KMS-11 (cell line): ENCODE measurements at regions not wholly inside any gene's neighbourhood (a gene's known extent, or its start where the extent isn't known, plus 50 kb on each side); places are given as distances from the start of the nearest gene placed in this dataset.

Experiments
- H2AFZ ChIP-seq: fragments of 200-600 bp; sonication (generic); 2 replicates; pipeline ENCODE4 v1.6.1; 2016; ENCODE audit warnings: antibody characterized with exemption, mixed run types, low read depth
- H3K27ac ChIP-seq: fragments of 200-600 bp; sonication (generic); 2 replicates; pipeline ENCODE4 v1.6.1; 2016; ENCODE audit warnings: mild to moderate bottlenecking, mixed run types
- H3K27me3 ChIP-seq: fragments of 200-600 bp; sonication (generic); 2 replicates; pipeline ENCODE4 v1.6.1; 2017; ENCODE audit warnings: mild to moderate bottlenecking, low read depth, mixed run types, moderate library complexity; ENCODE audit not compliant: insufficient read depth
- H3K36me3 ChIP-seq: fragments of 200-600 bp; sonication (generic); 2 replicates; pipeline ENCODE4 v1.6.1; 2017; ENCODE audit warnings: mild to moderate bottlenecking, mixed run types; ENCODE audit not compliant: insufficient read depth
- H3K4me1 ChIP-seq: fragments of 200-600 bp; sonication (generic); 2 replicates; pipeline ENCODE4 v1.6.1; 2016; ENCODE audit warnings: mild to moderate bottlenecking, low read depth, mixed run types; ENCODE audit not compliant: poor library complexity, severe bottlenecking
- H3K4me2 ChIP-seq: fragments of 200-600 bp; sonication (generic); 2 replicates; pipeline ENCODE4 v1.7.0; 2016; ENCODE audit warnings: mild to moderate bottlenecking, mixed run types
- H3K4me3 ChIP-seq: fragments of 200-600 bp; sonication (generic); IDR thresholded peaks from 2 replicates; pipeline ENCODE4 v1.6.1; 2017; ENCODE audit warnings: low read depth, low read length, mixed read lengths; ENCODE audit not compliant: insufficient read depth
- H3K79me2 ChIP-seq: fragments of 200-600 bp; sonication (generic); 2 replicates; pipeline ENCODE4 v1.6.1; 2016; ENCODE audit warnings: low read depth, mixed run types; ENCODE audit not compliant: insufficient read depth
- H3K9ac ChIP-seq: fragments of 200-600 bp; sonication (generic); 2 replicates; pipeline ENCODE4 v1.6.1; 2016; ENCODE audit warnings: mild to moderate bottlenecking, mixed run types
- H4K20me1 ChIP-seq: fragments of 200-600 bp; sonication (generic); 2 replicates; pipeline ENCODE4 v1.6.1; 2016; ENCODE audit warnings: mild to moderate bottlenecking, mixed run types; ENCODE audit not compliant: insufficient read depth
- TF ChIP-seq, protein P1 (sequence below): fragments of 200-600 bp; sonication (generic); conservative IDR thresholded peaks from 2 replicates; pipeline ENCODE4 v1.6.1; 2017; ENCODE audit warnings: low read depth, mild to moderate bottlenecking, antibody characterized with exemption, low read length, moderate library complexity, mixed read lengths

DNA sequence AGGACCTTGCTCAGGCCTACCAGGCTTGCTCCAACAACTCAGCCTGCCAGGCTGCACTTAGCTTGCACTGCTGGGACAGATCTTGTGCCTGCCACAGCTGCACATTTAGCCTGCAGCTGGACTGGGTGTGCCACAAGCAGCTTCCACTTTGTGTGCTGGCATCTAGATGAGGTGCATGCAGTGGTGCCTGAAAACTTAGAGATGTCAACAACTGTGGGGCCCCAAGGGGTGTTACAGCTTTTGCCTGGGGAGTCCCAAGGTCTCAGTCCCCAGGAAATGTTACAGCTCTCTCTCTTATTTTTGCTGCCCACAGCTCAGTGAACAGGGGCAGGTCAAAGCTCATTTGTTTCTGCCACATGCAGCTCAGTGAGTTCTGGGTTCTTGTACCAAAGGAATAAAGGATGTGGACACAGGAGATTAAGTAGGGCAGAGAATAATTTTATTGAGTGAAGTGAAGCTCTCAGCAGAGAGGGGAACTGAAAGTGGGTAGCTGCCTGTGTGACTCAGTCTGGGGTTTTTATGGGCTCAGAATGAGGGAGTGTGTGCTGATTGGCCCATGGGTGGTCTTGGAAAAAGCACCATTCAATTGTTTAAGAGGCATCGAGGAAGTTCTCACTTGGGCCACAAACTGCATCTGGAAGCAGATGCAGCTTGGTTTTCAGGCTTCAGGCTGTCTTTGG, 828.3 kb downstream of the TECRL start:
- no peaks in the 10 kb centered on the region for H3K27me3 ChIP-seq
- no peak overlapping the region for H3K4me3 ChIP-seq
- H3K4me1 ChIP-seq = no peaks in the 10 kb centered on the region
- H3K4me2 ChIP-seq = no peak overlapping the region
- no peaks in the 10 kb centered on the region for H3K79me2 ChIP-seq
- no peaks in the 10 kb centered on the region for H3K36me3 ChIP-seq
- no peak overlapping the region for H2AFZ ChIP-seq
- H3K9ac ChIP-seq = no peak overlapping the region
- no peaks in the 10 kb centered on the region for H4K20me1 ChIP-seq
- no peak overlapping the region for H3K27ac ChIP-seq
- TF ChIP-seq, protein P1, sequence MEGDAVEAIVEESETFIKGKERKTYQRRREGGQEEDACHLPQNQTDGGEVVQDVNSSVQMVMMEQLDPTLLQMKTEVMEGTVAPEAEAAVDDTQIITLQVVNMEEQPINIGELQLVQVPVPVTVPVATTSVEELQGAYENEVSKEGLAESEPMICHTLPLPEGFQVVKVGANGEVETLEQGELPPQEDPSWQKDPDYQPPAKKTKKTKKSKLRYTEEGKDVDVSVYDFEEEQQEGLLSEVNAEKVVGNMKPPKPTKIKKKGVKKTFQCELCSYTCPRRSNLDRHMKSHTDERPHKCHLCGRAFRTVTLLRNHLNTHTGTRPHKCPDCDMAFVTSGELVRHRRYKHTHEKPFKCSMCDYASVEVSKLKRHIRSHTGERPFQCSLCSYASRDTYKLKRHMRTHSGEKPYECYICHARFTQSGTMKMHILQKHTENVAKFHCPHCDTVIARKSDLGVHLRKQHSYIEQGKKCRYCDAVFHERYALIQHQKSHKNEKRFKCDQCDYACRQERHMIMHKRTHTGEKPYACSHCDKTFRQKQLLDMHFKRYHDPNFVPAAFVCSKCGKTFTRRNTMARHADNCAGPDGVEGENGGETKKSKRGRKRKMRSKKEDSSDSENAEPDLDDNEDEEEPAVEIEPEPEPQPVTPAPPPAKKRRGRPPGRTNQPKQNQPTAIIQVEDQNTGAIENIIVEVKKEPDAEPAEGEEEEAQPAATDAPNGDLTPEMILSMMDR = no peak

DNA sequence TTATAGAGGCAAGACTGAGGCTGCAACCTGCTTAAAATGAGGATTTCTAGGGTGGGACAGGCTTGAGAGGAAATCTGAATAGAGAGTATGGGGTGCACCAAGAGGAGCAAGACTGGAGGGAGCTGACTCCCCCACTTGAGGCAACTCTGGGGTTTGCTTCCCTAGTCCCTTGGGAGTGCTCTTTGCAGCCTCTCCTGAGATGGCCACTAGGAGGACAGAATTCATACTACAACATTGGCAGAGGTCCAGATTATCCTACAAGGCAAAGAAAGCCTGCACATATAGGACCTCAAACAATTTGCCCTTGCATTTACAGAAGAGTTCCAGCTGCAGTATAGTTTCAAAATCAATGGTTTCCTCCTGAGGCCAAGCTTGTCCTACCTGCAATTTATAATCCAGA, 830.9 kb downstream of the TECRL start:
- H3K27ac ChIP-seq = no peak overlapping the region
- TF ChIP-seq, protein P1 = no peak
- H4K20me1 ChIP-seq = no peaks in the 10 kb centered on the region
- no peaks in the 10 kb centered on the region for H3K27me3 ChIP-seq
- no peaks in the 10 kb centered on the region for H3K4me1 ChIP-seq
- no peaks in the 10 kb centered on the region for H3K79me2 ChIP-seq
- H3K4me2 ChIP-seq = no peak overlapping the region
- no peak overlapping the region for H3K4me3 ChIP-seq
- no peak overlapping the region for H3K9ac ChIP-seq
- no peak overlapping the region for H2AFZ ChIP-seq
- H3K36me3 ChIP-seq = no peaks in the 10 kb centered on the region

DNA sequence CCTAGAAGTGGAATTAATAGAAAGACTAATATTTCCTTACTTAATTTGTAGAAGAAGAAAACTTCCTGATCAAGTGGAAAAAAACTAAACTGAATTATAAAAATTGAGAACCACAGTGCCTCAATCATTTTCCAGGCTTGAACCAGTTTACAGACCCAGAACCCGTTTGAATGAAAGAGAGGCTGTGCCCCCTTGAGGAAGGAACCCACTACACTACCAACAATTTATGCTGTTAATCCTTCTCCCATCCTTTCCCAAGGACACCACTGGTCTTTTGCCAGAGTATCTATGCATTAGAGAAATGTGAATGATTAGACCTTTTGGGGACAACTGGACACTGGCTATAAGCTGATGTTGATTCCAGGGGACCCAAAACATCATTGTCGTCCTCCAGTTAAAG, 842.6 kb downstream of the TECRL start:
- TF ChIP-seq, protein P1 = no peak
- Histone ChIP-seq H3K79me2 (no peaks in the 10 kb centered on the region), H4K20me1 (no peaks in the 10 kb centered on the region), H2AFZ (no peak overlapping the region), H3K27me3 (no peaks in the 10 kb centered on the region), H3K36me3 (no peaks in the 10 kb centered on the region), H3K4me1 (peaks cover 21% of the 10 kb centered on the region), H3K27ac (no peak overlapping the region), H3K4me3 (no peak overlapping the region), H3K4me2 (no peak overlapping the region), H3K9ac (no peak overlapping the region)

DNA sequence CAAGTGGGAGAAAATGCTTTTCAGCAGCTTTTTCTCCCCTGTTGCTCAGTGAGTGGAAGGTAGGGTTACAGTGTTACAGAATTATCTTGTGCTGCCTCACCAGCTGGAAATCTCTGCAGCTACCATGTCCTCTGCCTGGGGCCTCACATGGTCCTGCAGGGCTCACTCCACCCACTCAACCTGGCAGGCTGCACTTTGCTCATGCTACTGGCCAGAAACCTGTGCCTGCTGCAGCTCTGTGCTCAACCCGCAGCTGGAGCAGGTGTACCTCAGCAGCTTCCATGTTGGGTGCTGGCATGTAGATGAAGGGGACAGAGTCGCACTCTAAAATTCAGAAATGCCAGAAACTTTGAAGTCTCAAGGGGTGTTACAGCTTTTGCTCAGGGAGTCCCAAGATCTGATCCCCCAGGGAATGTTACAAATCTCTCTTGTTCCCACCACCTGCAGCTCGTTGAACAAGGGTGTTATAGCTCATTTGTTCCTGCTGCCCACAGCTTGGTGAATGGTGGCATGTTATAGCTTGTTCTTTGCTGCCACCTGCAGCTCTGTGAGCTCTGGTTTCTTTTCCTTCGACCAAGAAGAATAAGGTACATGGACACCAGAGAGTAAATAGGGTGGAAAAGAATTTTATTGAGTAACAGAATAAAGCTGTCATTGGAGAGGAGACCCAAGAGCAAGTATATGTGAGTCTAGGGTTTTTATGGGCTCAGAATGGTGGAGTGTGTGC, 845.8 kb downstream of the TECRL start:
- Histone ChIP-seq H2AFZ (peak overlapping the region; percentile 60; the same call in 1 of the 2 replicates), H3K27ac (peak overlapping the region; percentile 20; the same call in 1 of the 2 replicates), H3K27me3 (no peaks in the 10 kb centered on the region), H4K20me1 (no peaks in the 10 kb centered on the region), H3K36me3 (no peaks in the 10 kb centered on the region), H3K4me2 (peak overlapping the region; percentile 34; the same call in 1 of the 2 replicates), H3K4me1 (peaks cover 22% of the 10 kb centered on the region), H3K4me3 (no peak overlapping the region), H3K79me2 (no peaks in the 10 kb centered on the region), H3K9ac (no peak overlapping the region)
- TF ChIP-seq, protein P1 = peak; percentile 35
